SK-N-SH treated with all-trans-retinoic acid at 6 μM for 48 hours (cell line): ENCODE measurements at regions not wholly inside any gene's neighbourhood (a gene's known extent, or its start where the extent isn't known, plus 50 kb on each side); places are given as distances from the start of the nearest gene placed in this dataset.

Source experiments
- ATAC-seq: fragments of 200-7000 bp; cut with Tn5 transposase; 3 replicates; pipeline ENCODE4 v1.9.1; 2020; ENCODE audit warnings: mild to moderate bottlenecking, moderate library complexity
- ARNTL ChIP-seq: fragments of 450-650 bp; formaldehyde crosslinking; IDR thresholded peaks from 2 replicates; pipeline ENCODE4 v1.5.0; 2020; ENCODE audit warnings: low read depth, mild to moderate bottlenecking, moderate library complexity, borderline replicate concordance
- BACH2 ChIP-seq: fragments of 250-450 bp; sonication (Bioruptor Pico); IDR thresholded peaks from 2 replicates; pipeline ENCODE4 v1.9.0; 2021; ENCODE audit warnings: mild to moderate bottlenecking, borderline replicate concordance
- CREB5 ChIP-seq: fragments of 250-450 bp; sonication (Bioruptor Pico); IDR thresholded peaks from 2 replicates; pipeline ENCODE4 v1.5.1; 2020; ENCODE audit warnings: low read depth, mild to moderate bottlenecking, moderate library complexity
- CSRNP3 ChIP-seq: fragments of 250-450 bp; sonication (Bioruptor Pico); IDR thresholded peaks from 2 replicates; pipeline ENCODE4 v1.5.1; 2021; ENCODE audit warnings: mild to moderate bottlenecking, moderate library complexity
- ESRRG ChIP-seq: fragments of 250-450 bp; sonication (Bioruptor Pico); IDR thresholded peaks from 2 replicates; pipeline ENCODE4 v1.6.1; 2021; ENCODE audit warnings: mild to moderate bottlenecking
- GLIS3 ChIP-seq: fragments of 250-450 bp; sonication (Bioruptor Pico); IDR thresholded peaks from 2 replicates; pipeline ENCODE4 v1.5.0; 2020; ENCODE audit warnings: mild to moderate bottlenecking, moderate library complexity
- ISL1 ChIP-seq: fragments of 250-450 bp; sonication (Bioruptor Pico); IDR thresholded peaks from 2 replicates; pipeline ENCODE4 v2.1.2; 2022; ENCODE audit warnings: mild to moderate bottlenecking, moderate library complexity
- OSR1 ChIP-seq: fragments of 250-450 bp; sonication (Bioruptor Pico); IDR thresholded peaks from 2 replicates; pipeline ENCODE4 v1.8.0; 2022; ENCODE audit warnings: moderate library complexity, mild to moderate bottlenecking, inconsistent platforms
- PATZ1 ChIP-seq: fragments of 250-450 bp; sonication (Bioruptor Pico); IDR thresholded peaks from 2 replicates; pipeline ENCODE4 v1.8.0; 2020; ENCODE audit warnings: mild to moderate bottlenecking, moderate library complexity, borderline replicate concordance
- POU6F1 ChIP-seq: fragments of 250-450 bp; sonication (Bioruptor Pico); IDR thresholded peaks from 2 replicates; pipeline ENCODE4 v1.8.0; 2021; ENCODE audit warnings: low read depth, mild to moderate bottlenecking, moderate library complexity, borderline replicate concordance
- SNAI2 ChIP-seq: fragments of 250-450 bp; sonication (Bioruptor Pico); IDR thresholded peaks from 2 replicates; pipeline ENCODE4 v1.5.0; 2020; ENCODE audit warnings: mild to moderate bottlenecking, moderate library complexity
- TCF4 ChIP-seq: fragments of 250-450 bp; sonication (Bioruptor Pico); IDR thresholded peaks from 2 replicates; pipeline ENCODE4 v1.8.0; 2021; ENCODE audit warnings: mild to moderate bottlenecking, moderate library complexity, borderline replicate concordance
- TSHZ2 ChIP-seq: fragments of 250-450 bp; sonication (Bioruptor Pico); IDR thresholded peaks from 2 replicates; pipeline ENCODE4 v1.5.0; 2020; ENCODE audit warnings: mild to moderate bottlenecking, moderate library complexity
- ZC3H10 ChIP-seq: fragments of 250-450 bp; sonication (Bioruptor Pico); IDR thresholded peaks from 2 replicates; pipeline ENCODE4 v1.5.1; 2021; ENCODE audit warnings: mild to moderate bottlenecking, moderate library complexity
- ZFP3 ChIP-seq: fragments of 250-450 bp; sonication (Bioruptor Pico); IDR thresholded peaks from 2 replicates; pipeline ENCODE4 v1.5.0; 2020; ENCODE audit warnings: mild to moderate bottlenecking, moderate library complexity
- ZFP30 ChIP-seq: fragments of 450-650 bp; formaldehyde crosslinking; IDR thresholded peaks from 2 replicates; pipeline ENCODE4 v1.5.0; 2022; ENCODE audit warnings: mild to moderate bottlenecking, moderate library complexity
- ZNF565 ChIP-seq: fragments of 450-650 bp; formaldehyde crosslinking; conservative IDR thresholded peaks from 2 replicates; pipeline ENCODE4 v1.5.0; 2020; ENCODE audit warnings: low read depth, mild to moderate bottlenecking, moderate library complexity
- ZNF70 ChIP-seq: fragments of 450-650 bp; formaldehyde crosslinking; IDR thresholded peaks from 2 replicates; pipeline ENCODE4 v1.5.0; 2020; ENCODE audit warnings: mild to moderate bottlenecking, moderate library complexity
- ZNF8 ChIP-seq: fragments of 450-650 bp; formaldehyde crosslinking; IDR thresholded peaks from 2 replicates; pipeline ENCODE4 v1.5.0; 2020; ENCODE audit warnings: mild to moderate bottlenecking, moderate library complexity

GRCh38 chr4:156038772-156039171 lies 85.1 kb upstream of the CTSO start:
- no peak for ATAC-seq
- TF ChIP-seq SNAI2 (CRISPR knock-in tag), result no peak
- no peak for TF ChIP-seq CREB5 (CRISPR knock-in tag)
- TF ChIP-seq GLIS3 (CRISPR knock-in tag), result no peak
- TF ChIP-seq OSR1 (CRISPR knock-in tag), result no peak
- TF ChIP-seq ZNF8 (CRISPR knock-in tag), result no peak
- TF ChIP-seq PATZ1 (CRISPR knock-in tag), result no peak
- TF ChIP-seq TSHZ2 (CRISPR knock-in tag), result no peak
- TF ChIP-seq ESRRG (CRISPR knock-in tag), result no peak
- TF ChIP-seq ISL1 (CRISPR knock-in tag), result no peak

GRCh38 chr4:156036496-156036895 lies 82.8 kb upstream of the CTSO start:
- TF ChIP-seq ZC3H10 (CRISPR knock-in tag) (no peak), TCF4 (CRISPR knock-in tag) (no peak), PATZ1 (CRISPR knock-in tag) (no peak), ZFP3 (CRISPR knock-in tag) (no peak), ESRRG (CRISPR knock-in tag) (no peak), GLIS3 (CRISPR knock-in tag) (no peak), ZFP30 (CRISPR knock-in tag) (no peak), CSRNP3 (CRISPR knock-in tag) (no peak), ZNF8 (CRISPR knock-in tag) (no peak), ZNF565 (CRISPR knock-in tag) (no peak), ARNTL (CRISPR knock-in tag) (no peak), SNAI2 (CRISPR knock-in tag) (no peak), ZNF70 (CRISPR knock-in tag) (no peak), OSR1 (CRISPR knock-in tag) (no peak), POU6F1 (no peak), BACH2 (CRISPR knock-in tag) (no peak), CREB5 (CRISPR knock-in tag) (no peak)
- no peak for ATAC-seq
